Endothelial cell of umbilical vein (primary cell): ENCODE measurements at regions not wholly inside any gene's neighbourhood (a gene's known extent, or its start where the extent isn't known, plus 50 kb on each side); places are given as distances from the start of the nearest gene placed in this dataset.

Experiments
- BruUV-seq: library from RNA; stranded (reverse); fragments of 400-500 nt; replicated peaks from 2 replicates; lab custom pipeline; 2021; lab: Mats Ljungman, UMichigan
- CTCF ChIA-PET: fragments of 300-600, 350-600 bp; sonication (Branson Sonifier 250); formaldehyde crosslinking; loops from one replicate; lab custom pipeline; 2021; ENCODE audit warnings: antibody characterized with exemption, inconsistent platforms; lab: Charles Lee
- POLR2A ChIA-PET: fragments of 300-600, 350-600 bp; sonication (Branson Sonifier 250); formaldehyde crosslinking; loops from one replicate; lab custom pipeline; 2021; ENCODE audit warnings: antibody characterized with exemption, inconsistent platforms; lab: Charles Lee
- DNase-seq: peaks from one replicate; pipeline ENCODE4 v3.0.0-alpha.2; 2011; ENCODE audit warnings: low read depth, low spot score
- FAIRE-seq: peaks from 2 replicates; lab custom pipeline; 2011; peaks lifted over from hg19 to GRCh38; lab: Jason Lieb, UNC
- H2AFZ ChIP-seq: 2 replicates; pipeline ENCODE4 v1.6.0; 2012; ENCODE audit warnings: low read depth, low read length, control low read depth, inconsistent platforms
- H3K27ac ChIP-seq: 2 replicates; pipeline ENCODE4 v1.5.1; 2011; ENCODE audit warnings: low read depth, mild to moderate bottlenecking, control low read depth, low read length, moderate library complexity; ENCODE audit not compliant: insufficient read depth
- H3K27me3 ChIP-seq, 2 experiments: 2 replicates each; pipeline versions ENCODE4 v1.6.0 to v1.6.1; 2011; ENCODE audit warnings: low read length in 2 of 2, mixed read lengths in 1 of 2; ENCODE audit not compliant: control insufficient read depth in 2 of 2, insufficient read depth in 2 of 2
- H3K36me3 ChIP-seq, 2 experiments: 2 replicates in 1 of 2; 3 replicates in 1 of 2; pipeline ENCODE4 v1.5.1; 2011; ENCODE audit warnings: low read length in 2 of 2, mild to moderate bottlenecking in 1 of 2, moderate library complexity in 1 of 2; ENCODE audit not compliant: control insufficient read depth in 2 of 2, insufficient read depth in 2 of 2; ENCODE audit errors: extremely low read depth in 1 of 2
- H3K4me1 ChIP-seq: 3 replicates; pipeline ENCODE4 v1.5.1; 2011; ENCODE audit warnings: mild to moderate bottlenecking, low read length; ENCODE audit not compliant: control insufficient read depth, insufficient read depth; ENCODE audit errors: extremely low read depth
- H3K4me2 ChIP-seq: 2 replicates; pipeline ENCODE4 v1.6.1; 2011; ENCODE audit warnings: low read length, control low read depth, mixed read lengths; ENCODE audit not compliant: insufficient read depth
- H3K4me3 ChIP-seq, 3 experiments: fragments of 200-600 bp in 1 of 3; sonication (generic), shearing (Covaris generic) in 1 of 3; replicated peaks in 1 of 3; 2 replicates each; pipeline ENCODE4 v1.5.1; 2011 to 2016; ENCODE audit warnings: control low read depth in 3 of 3, low read length in 3 of 3, mild to moderate bottlenecking in 2 of 3, inconsistent platforms in 1 of 3, low read depth in 1 of 3, moderate library complexity in 1 of 3; ENCODE audit not compliant: insufficient read depth in 1 of 3
- H3K79me2 ChIP-seq: 2 replicates; pipeline ENCODE4 v1.6.0; 2012; ENCODE audit warnings: low read length, inconsistent platforms; ENCODE audit not compliant: control insufficient read depth, insufficient read depth
- H3K9ac ChIP-seq: replicated peaks from 2 replicates; pipeline ENCODE3; 2011; ENCODE audit warnings: low read length, control low read depth; ENCODE audit not compliant: insufficient read depth; ENCODE audit errors: extremely low read depth
- H3K9me1 ChIP-seq: replicated peaks from 3 replicates; pipeline ENCODE4 v1.6.0; 2011; ENCODE audit warnings: mild to moderate bottlenecking, low read length; ENCODE audit not compliant: control insufficient read depth, insufficient read depth; ENCODE audit errors: extremely low read depth
- H3K9me3 ChIP-seq: replicated peaks from 2 replicates; pipeline ENCODE4 v1.5.1; 2012; ENCODE audit warnings: low read length, inconsistent platforms; ENCODE audit not compliant: control insufficient read depth, insufficient read depth
- H4K20me1 ChIP-seq: replicated peaks from 2 replicates; pipeline ENCODE3; 2011; ENCODE audit warnings: mild to moderate bottlenecking, low read length; ENCODE audit not compliant: control insufficient read depth, insufficient read depth; ENCODE audit errors: extremely low read depth
- GATA2 ChIP-seq: IDR thresholded peaks from 2 replicates; pipeline ENCODE4 v1.7.0; 2011; ENCODE audit warnings: low read depth, mild to moderate bottlenecking, moderate library complexity, mixed read lengths, low read length; ENCODE audit not compliant: insufficient read length, insufficient read depth
- JUN ChIP-seq: IDR thresholded peaks from 2 replicates; pipeline ENCODE4 v1.6.1; 2011; ENCODE audit warnings: borderline replicate concordance, low read depth; ENCODE audit not compliant: insufficient read length, insufficient read depth
- MYC ChIP-seq: IDR thresholded peaks from one replicate; pipeline ENCODE4 v1.6.1; 2011; ENCODE audit warnings: mild to moderate bottlenecking, low read depth, low read length
- POLR2A ChIP-seq: IDR thresholded peaks from 2 replicates; pipeline ENCODE4 v1.6.1; 2012; ENCODE audit warnings: low read depth, mild to moderate bottlenecking, control low read depth, low read length
- POLR2AphosphoS5 ChIP-seq: IDR thresholded peaks from 2 replicates; pipeline ENCODE4 v1.6.1; 2012; ENCODE audit warnings: low read depth, mild to moderate bottlenecking, control low read depth, low read length, moderate library complexity; ENCODE audit not compliant: insufficient read depth
- dilution Hi-C: fragments of 300-500 bp; cut with MboI; formaldehyde crosslinking; loops from one replicate; pipeline ENCODE4 v1.15.0; 2019; ENCODE audit warnings: low sequenced_read_pairs; ENCODE audit not compliant: extremely low pct_ligation_motif_present
- intact Hi-C: fragments of 100-400 bp; cut with micrococcal nuclease; formaldehyde crosslinking; loops from one replicate; pipeline ENCODE4 v1.10.0; 2022
- TF ChIP-seq, protein P1 (sequence below): IDR thresholded peaks from 2 replicates; pipeline ENCODE4 v1.6.1; 2011; ENCODE audit not compliant: insufficient read depth, insufficient read length

DNA sequence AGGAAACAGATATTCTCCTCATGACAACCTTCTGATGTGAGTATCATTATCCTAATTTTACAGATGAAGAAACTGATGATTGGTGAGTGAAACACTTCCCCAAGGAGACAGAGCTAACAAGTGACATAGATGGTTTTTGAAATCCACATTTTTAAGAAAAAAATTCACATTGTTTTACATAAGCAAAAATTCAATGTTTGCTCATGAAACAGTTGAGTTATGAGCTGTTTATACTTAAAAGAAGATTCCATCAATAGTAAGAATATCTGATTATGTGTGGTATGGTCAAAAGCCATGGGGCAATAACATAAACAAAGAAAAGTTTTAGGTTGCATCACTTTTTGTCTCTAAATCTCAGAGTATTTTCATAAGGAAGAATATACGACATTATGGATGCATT, 167.9 kb upstream of the PAPPA start:
- Histone ChIP-seq H3K27ac (no peak overlapping the region), H3K9me3 (no peaks in the 10 kb centered on the region), H2AFZ (no peak overlapping the region), H3K4me1 (no peaks in the 10 kb centered on the region), H3K36me3 (no peaks in the 10 kb centered on the region), H3K27me3 (no peaks in the 10 kb centered on the region), H4K20me1 (no peaks in the 10 kb centered on the region), H3K9ac (no peak overlapping the region), H3K79me2 (no peaks in the 10 kb centered on the region), H3K4me3 (no peak overlapping the region), H3K9me1 (no peaks in the 10 kb centered on the region), H3K4me2 (no peak overlapping the region)
- intact Hi-C loops (no loop called here), dilution Hi-C loops (no loop called here)
- DNase-seq (no peak), FAIRE-seq (no peak)
- BruUV-seq = no TSS peak
- TF ChIP-seq POLR2AphosphoS5 (no peak), JUN (no peak), GATA2 (no peak), MYC (no peak), POLR2A (no peak)
- TF ChIP-seq, protein P1, sequence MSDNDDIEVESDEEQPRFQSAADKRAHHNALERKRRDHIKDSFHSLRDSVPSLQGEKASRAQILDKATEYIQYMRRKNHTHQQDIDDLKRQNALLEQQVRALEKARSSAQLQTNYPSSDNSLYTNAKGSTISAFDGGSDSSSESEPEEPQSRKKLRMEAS = no peak
- ChIA-PET POLR2A (no interaction called here), CTCF (no interaction called here)

GRCh38 chr9:115986508-115986907, 167.1 kb upstream of the PAPPA start:
- TF ChIP-seq MYC (no peak), POLR2AphosphoS5 (no peak)
- FAIRE-seq (no peak), DNase-seq (no peak)
- Histone ChIP-seq H3K9me1 (no peaks in the 10 kb centered on the region), H3K27me3 (no peaks in the 10 kb centered on the region), H3K4me2 (no peak overlapping the region), H3K9ac (no peak overlapping the region), H3K27ac (no peak overlapping the region), H3K79me2 (no peaks in the 10 kb centered on the region), H3K9me3 (no peaks in the 10 kb centered on the region), H4K20me1 (no peaks in the 10 kb centered on the region), H2AFZ (no peak overlapping the region), H3K36me3 (no peaks in the 10 kb centered on the region), H3K4me1 (no peaks in the 10 kb centered on the region), H3K4me3 (no peak overlapping the region)
- POLR2A ChIA-PET = no interaction called here
- BruUV-seq = no TSS peak
- dilution Hi-C loops = no loop called here
- intact Hi-C loops = no loop called here
- CTCF ChIA-PET = no interaction called here
